Suprapubic skin (tissue), 4 donors: ENCODE measurements at regions not wholly inside any gene's neighbourhood (a gene's known extent, or its start where the extent isn't known, plus 50 kb on each side); places are given as distances from the start of the nearest gene placed in this dataset.

Experiments
- CTCF ChIP-seq, 2 donors: fragments of 200-600 bp in 1 of 2; fragments of 450-650 bp in 1 of 2; sonication (generic) in 1 of 2; IDR thresholded peaks; one replicate each; pipeline ENCODE4 v1.5.1; 2016 to 2019; ENCODE audit warnings: antibody characterized with exemption in 2 of 2, mild to moderate bottlenecking in 1 of 2, moderate library complexity in 1 of 2
- POLR2A ChIP-seq, 2 donors: fragments of 450-650 bp; IDR thresholded peaks; one replicate each; pipeline ENCODE4 v1.6.1; 2017; ENCODE audit warnings: antibody characterized with exemption in 2 of 2, mild to moderate bottlenecking in 2 of 2, moderate library complexity in 2 of 2
- POLR2AphosphoS5 ChIP-seq, 3 donors: sonication (generic); formaldehyde crosslinking; IDR thresholded peaks; one replicate each; pipeline ENCODE4 v1.6.1; 2017; ENCODE audit warnings: antibody characterized with exemption in 3 of 3

GRCh38 chr3:55177749-55178148, 249.9 kb upstream of the LRTM1 start:
- TF ChIP-seq CTCF (IDR thresholded peaks at IDR 0.05) = no peak
- TF ChIP-seq POLR2A (IDR thresholded peaks at IDR 0.05) = no peak
- no peak for TF ChIP-seq POLR2AphosphoS5 (IDR thresholded peaks at IDR 0.05)
